ENCODE measurements at regions not wholly inside any gene's neighbourhood (a gene's known extent, or its start where the extent isn't known, plus 50 kb on each side); places are given as distances from the start of the nearest gene placed in this dataset.
"Not testable (repeated sequence)": the region's sequence is repeated elsewhere in the genome, so short reads cannot be mapped to it uniquely, and the experiment has no call there.

DNA sequence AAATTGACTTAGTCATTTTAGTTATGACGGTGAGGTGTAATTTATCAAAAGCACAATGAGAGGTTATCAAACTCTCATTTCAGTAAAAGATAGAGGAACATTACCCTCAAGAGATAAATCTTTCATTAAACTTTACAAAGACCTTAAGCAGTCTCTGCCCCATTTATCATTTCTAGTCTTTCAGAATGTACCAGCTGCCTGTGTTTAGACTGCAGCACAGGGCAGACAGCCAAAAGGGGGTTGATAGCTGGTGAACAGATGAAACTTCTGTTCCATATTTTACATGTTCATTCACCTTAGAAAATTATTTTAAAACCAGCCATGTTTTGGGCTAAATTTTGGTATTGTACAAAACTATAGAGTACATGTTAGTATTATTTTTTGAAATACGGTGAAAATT lies 514.6 kb upstream of the CNTN3 start:
- no peak for DNase-seq

DNA sequence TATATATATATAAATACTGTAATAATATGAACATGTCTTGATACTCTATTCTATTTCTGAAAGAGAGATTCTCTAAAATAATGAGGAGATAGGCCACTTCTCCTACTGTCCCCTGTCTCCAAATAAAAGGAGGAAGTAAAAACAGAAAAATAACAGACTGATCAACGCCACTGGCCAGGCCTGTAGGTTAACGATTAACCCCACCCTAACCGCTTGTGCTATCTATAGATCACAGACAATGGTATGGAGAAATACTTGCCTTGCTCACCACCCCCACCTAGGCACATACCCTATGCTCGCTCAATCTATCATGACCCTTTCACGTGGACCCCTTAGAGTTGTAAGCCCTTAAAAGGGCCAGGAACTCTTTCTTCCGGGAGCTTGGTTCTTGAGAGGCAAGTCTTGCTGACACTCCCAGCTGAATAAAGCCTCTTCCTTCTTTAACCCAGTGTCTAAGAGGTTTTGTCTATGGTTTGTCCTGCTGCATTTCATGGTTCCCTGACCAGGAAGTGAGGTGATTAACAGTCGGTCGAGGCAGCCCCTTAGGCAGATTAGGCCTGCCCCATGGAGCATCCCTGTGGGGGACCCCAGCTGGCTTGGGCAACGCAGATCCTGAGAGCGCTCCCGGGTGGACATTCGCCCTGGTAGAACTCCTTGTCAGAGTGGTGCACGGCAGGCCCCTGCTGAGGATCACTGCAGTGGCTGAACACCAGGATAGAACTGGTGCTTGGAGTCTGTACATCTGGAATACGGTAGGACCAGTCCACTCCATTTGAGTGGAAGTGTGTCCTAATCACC lies 521.8 kb upstream of the CNTN3 start:
- DNase-seq = no peak

DNA sequence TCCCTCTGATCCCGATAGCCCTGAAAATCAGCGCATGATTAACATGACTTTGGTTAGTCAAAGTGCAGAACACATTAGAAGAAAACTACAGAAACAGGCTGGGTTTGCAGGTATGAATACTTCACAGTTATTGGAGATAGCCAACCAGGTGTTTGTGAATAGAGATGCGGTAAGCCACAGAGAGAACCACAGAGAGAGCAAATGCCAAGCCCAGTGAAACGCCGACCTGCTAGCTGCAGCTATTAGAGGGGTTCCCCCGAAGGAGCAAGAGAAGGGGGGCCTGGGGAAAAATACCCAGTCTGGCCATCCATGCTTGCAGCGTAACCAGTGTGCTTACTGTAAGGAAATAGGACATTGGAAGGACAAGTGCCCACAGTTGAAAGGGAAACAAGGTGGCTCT lies 523.9 kb upstream of the CNTN3 start:
- DNase-seq = no peak

DNA sequence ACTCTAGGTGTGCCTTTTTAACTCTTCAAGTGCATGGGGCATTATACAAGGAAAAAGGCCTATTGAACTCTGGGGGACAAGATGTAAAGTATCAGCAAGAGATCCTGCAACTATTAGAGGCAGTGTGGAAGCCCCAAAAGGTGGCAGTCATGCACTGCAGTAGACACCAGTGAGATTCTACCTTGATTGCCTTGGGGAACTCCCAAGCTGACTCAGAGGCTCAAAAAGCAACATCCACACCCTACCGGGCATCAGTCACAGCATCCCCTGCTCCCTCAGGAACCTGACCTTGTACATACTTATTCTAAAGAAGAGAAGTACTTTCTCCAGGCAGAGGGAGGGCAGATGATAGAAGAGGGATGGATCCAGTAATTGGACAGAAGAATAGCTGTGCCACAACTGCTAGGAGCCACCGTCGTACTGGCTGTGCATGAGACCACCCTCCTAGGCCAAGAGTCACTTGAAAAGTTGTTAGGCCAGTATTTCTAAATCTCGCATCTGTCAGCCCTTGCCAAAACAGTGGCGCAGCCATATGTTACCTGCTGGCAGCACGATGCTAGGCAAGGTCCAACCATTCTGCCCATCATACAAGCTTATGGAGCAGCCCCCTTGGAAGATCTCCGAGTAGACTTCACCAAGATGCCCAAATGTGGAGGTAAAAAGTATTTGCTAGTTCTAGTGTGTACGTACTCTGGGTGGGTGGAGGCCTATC lies 523.1 kb upstream of the FRG2C start:
- DNase-seq = no peak

DNA sequence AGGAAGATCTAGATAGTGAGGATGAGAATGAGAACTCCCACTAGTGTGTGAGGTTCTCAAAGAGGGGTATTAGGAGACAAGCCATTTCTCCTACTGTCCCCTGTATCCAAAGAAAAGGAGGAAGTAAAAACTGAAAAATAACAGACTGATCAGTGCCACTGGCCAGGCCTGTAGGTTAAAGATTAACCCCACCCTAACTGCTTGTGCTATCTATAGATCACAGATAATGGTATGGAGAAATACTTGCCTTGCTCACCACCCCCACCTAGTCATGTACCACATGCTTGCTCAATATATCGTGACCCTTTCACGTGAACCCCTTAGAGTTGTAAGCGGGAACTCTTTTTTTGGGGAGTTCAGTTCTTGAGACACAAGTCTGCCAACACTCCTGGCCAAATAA lies 519.7 kb upstream of the FRG2C start:
- DNase-seq = no peak

DNA sequence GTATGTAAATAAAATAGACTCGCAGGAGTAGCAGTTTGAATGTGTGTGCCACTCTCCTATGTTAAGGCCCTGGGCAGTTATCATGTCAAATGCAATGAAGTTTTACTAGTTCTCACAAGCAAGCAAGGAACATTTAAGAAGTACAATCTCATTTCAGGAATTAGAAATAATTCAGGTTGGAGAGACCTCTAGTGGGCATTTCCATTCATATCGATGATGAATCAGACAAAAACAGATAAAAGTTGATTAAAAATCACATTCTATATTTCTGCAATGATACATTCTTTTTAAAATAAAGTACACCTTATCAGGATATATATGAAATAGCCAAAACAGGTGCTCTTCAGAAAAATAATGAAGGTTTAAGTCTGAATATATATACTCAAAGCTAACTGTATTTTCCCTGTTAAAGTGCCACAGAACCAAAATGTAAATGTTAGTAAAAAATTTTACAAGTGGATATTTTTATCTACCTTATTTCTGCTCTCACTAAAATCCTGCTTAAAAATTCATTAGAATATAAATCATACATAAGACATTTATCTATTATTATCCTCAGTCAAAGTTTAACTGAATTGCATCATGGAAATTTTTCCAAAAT lies 492.4 kb upstream of the FRG2C start:
- no peak for DNase-seq

DNA sequence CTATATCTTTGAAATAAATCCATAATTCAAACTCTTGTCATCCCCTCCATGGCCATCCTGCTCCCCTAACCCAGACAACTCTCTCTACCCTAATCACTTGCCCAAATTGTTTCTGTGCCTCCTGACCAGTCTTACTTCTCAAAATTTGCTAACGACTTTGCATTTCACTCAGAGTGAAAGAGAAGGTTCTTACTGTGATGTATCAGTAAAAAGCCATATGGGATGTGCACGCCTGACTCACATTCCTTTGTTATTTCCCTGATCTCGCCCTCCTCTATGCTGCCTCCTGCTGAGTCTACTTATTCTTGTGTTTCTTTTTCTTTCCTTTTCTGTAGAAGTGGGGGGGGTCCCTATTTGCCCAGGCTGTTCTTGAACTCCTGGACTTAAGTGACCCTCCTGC lies 487.2 kb upstream of the FRG2C start:
- no peak for DNase-seq

DNA sequence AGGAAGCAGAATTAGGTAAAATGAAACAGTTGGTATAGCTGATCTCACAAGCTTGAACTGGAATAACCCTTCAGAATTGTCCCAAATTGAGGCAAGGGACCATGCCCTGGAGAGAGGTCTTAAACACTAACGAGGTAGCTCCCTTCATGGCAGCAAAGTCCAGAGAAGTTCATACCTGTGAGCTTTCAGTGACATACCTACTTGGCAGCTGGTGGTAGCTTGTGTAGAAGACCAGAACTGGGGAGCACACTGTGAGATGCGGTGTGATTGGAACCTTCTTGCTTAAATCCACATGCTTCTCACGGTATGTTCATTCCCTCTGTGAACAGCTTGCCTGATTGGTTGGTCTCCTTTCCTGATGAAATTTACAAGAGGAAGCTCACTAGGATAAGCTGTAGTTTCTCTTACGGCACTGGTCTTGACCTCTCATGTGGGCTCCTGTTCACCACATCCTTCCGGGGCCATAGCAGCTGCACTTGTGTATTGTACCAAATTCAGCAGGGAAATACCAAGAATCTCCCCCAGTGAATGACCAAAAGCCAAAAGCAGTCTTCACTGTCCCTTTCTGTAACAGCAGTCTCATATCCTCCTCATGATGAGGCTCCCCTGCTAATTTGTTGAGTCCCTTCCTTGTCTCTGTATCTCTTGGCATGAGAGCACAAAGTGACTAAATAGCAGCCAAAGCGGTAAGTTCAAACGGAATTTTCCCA lies 483.7 kb upstream of the FRG2C start:
- no peak for DNase-seq

DNA sequence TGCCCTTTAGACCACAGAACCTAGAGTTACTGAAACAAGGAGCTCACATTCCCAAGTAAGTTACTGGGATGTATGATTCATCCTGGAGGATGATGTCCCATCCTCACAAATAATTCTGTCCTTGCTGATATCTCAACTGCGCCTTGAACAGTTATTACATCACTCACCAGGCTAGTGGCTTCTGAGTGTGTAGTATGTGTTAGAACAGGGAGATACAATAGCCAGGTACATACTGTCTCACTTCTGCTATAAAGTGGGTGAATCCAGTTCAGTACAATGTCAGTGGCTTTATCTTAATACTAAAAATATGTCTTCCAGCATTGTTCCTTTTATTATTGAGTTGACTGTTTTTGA lies 483.2 kb upstream of the FRG2C start:
- no peak for DNase-seq

DNA sequence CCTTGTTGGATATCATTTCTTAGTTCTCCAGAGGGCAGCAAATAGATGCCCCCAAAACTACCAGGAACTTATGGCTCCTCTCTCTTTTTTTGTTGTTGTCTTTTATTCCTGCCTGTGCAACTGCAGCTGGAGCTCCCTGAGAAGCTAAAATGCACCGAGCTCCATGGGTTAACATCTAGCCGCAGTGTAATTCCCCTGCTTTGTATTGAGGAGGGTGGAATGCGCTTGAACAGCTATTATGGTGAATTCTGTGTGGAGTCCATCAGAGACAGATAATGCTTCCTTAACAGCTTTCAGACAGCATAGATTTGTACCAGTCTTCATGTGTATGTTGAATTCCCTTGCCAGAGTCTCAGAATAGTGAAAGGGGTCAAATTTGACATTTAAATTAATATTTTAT lies 475.2 kb upstream of the FRG2C start:
- DNase-seq = no peak

DNA sequence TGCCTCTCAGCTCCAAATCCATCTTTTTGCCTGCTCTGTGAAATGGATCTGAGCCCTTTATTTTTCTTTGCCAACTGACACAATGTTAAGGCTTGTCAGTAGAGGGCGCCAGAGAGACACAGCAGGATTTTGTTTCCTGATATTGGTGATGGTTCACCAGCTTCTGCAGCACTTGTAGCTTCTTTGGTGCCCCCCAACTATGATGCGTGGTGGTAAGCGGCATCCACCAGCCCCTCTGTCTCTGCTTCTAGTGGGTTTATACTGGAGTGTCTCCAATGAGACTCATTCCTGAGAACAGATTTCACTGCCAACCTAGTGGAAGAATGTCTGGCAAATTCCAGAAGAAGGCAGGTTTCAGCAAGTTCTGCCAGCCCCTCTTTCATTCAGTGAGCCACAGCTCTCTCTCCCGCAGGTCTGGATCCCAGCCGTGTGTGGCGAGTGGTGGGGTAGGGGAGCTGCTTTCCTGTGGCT lies 471.9 kb upstream of the FRG2C start:
- DNase-seq = peak; percentile 19

DNA sequence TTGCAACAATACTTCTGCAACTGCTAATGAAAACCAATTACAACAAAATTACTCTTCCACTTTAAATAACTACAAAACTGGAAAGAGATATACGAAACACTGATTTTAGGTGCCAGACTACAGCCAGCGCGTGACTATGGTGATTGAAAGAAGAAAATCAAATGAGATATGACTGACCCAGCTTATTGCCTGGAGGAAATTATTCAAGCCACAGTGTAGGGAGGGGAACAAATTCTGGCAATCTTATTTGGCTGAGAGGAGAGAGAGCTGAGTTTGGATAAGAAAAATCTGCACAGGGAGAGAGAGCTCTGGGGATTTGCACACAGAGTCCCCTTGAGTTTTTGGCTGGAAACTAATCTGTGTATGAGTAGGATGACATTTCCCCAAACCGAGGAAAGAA lies 470.3 kb upstream of the FRG2C start:
- no peak for DNase-seq

DNA sequence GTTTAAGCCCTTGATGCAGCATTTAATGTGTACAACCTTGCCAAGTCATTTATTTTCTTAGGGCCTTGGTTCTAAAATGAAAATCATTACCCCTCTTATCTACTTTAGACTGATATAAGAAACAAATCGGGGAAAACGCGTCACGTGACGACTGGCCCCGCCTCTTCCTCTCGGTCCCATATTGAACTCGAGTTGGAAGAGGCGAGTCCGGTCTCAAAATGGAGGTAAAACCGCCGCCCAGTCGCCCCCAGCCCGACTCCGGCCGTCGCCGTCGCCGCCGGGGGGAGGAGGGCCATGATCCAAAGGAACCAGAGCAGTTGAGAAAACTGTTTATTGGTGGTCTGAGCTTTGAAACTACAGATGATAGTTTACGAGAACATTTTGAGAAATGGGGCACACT lies 449.8 kb upstream of the FRG2C start:
- not testable (repeated sequence) for DNase-seq

DNA sequence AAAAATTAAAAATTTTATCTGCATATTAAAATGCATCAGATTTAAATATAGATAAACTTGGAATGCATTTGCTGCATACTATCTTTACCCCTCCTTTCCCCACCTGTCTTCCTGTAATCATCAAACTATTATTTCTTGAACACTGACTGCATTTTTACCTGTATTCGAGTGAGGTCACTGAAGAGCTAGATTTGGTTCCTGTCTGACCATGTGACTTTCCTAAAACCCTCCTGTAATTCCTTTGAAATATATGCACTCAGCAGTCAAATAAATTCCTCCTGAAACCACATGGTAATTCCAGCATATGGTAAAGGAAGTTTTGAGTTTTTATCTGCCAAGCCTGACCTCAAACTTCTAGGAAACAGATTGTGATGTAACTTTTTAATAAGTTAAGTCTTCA lies 445.6 kb upstream of the FRG2C start:
- DNase-seq = no peak

DNA sequence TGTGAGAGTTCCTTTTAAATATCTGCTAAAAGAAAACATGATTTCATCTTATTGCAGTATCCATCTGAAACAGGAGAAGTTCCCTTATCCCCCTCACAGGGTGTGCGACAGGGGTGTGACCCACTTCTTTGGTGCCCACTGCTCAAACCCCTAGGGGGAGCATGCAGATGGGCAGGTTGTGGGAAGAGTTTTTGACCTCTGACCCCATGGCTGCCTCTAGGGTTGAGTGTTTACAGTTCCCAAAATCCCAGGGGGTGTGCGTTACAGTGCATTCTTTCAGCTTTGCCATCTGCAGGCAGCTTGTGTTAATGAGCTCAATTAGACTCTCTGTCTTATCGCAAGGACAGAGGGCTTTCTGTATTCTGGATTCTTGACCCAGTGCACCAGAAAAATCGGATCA lies 443.2 kb upstream of the FRG2C start:
- DNase-seq = no peak

DNA sequence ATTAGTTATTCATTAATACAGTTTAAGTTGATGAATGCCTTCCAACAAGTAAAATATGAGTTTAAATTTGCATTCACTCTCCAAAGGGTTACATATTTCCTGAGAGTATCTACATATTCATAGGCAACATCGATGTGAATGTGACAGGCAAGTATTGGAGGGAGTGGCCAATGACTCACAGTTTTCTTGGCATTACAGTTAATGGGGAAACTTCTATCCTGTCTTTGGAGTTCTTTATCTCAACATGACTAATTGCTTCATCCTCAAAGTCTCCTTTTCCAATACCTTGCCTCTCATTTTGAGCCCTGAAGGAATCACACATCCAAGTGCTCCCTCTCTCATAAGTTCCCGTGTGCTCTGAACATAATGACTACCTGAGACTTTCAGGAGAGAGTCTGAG lies 439.7 kb upstream of the FRG2C start:
- DNase-seq = no peak

DNA sequence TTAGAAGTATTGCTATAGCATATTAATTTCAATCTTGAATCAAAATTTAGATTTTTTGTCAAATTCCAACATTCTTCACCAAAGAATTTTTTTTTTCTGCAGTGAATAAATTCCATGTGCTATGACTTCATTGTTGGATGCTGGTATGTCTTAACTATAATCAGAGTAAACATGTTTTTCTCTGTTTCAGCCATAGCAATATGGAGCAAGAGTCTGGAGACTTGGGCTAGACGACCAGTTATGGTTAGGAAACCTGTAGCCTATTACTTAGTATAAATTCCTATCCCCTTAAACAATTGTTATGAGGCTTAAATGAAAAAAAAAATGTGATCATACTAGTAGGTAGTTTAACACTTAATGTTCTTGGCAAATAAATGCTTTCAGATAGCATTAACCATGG lies 431.9 kb upstream of the FRG2C start:
- DNase-seq = no peak

DNA sequence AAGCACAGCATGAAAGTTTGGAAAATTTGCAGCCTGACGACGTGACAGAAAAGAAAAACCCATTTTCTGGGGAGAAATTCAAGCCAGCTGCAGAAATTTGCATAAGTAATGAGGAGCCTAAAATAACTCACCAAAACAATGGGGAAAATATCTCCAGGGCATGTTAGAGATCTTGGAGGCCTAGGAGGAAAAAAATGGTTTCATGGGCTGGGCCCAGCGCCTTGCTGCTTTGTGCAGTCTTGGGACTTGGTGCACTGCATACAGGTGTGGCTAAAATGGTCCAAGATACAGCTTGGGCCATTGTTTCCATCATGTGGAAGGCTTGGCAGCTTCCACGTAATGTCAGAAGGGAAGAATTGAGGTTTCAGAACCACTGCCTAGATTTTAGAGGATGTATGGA lies 428.5 kb upstream of the FRG2C start:
- DNase-seq = no peak

DNA sequence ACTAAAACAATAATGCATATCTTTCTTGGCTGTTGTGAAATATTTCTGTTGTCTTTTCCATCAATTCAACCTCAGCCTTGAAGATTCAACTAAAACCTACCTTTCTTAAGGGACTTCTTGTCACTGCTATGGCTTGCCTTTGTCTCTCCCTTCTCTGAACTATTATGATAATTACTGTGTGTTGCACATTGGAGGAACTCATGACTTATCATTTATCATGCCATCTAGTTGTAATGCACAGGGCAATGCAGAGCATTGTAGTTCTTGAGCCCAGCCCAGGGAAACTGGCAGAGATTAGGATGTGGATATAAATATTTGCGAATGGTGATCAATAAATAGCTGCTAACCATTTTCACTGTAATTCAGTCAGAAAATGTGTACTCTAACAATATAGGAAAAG lies 427.1 kb upstream of the FRG2C start:
- no peak for DNase-seq

DNA sequence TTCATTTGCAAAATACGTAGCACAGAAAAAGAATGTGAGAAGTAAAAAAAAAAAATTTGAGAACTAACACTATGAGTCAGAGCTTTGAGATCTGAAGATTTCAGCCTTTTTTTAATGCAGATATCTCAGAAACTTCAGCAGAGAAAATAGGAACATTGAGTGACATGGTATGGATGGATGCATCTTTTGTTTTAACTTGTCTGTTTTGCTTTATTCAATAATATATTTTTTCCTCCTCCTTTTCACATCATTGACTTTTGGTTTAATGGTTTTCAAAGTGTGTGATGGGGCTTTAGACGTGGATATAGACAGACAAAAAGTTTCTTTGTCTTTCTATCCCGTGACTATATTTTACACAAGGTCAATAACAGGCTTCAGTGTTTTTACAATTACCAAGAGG lies 426.7 kb upstream of the FRG2C start:
- no peak for DNase-seq

DNA sequence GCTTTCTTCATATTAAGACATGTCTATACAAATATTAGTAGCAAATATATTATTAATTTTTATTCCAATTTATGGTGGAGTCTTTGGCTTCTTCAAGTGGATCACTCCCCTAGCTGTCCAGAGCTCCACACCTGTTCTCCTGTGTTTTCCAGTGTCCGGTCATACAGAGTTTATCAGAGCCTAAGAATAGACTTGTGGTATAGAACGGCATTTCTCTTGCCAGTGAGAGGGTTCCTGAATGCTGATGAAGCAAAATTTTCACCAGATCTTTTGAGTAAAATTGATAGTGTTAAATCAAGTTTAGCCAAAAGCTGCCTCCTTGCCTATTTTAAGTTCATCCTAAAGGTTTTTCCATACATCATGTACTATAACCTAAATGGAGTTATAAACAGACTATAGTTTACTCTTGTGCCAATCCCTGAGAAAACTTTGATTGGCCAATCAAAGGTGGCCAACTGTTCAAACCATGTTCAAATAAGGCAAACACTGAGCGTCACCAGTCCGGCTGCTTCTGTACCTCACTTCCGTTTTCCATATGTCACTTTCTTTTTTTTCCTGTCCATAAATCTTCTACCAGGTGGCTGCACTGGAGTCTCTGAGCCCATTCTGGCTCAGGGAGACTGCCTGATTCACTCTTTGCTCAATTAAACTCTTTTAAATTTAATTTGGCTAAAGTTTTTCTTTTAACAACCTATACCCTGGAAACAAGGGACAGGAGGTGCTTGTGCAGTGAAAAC lies 422.7 kb upstream of the FRG2C start:
- DNase-seq = not testable (repeated sequence)

DNA sequence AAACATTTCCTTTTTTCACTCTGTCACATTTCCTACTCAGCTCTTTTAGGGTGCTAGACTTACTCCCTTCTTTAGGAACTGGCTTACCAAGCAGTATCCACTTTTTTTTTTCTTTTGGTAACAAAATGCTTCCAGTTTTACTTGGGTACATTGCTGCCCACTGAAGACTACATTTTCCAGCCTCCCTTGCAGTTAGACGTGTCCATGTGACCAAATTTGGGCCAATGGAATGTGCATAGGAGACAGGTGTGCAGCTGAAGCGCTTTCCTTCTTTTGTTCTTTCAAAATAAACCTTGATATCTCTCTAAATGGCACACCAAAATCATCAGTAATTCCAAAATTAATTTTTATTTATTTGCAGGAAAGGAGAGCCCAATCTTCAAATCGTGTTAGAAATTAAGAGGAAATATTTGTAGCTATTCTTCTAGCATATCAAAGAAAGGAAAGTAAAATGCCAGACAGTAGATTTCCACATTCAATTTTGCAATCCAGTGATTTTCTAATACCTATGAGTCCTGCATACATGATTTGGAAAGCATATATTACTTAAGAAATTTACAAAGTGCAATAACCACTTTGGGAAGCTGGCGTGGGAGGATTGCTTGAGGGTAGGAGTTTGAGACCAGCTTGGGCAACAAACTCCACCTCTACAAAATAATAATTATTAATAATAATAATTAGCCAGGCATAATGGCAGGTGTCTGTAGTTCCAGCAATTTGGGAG lies 422.0 kb upstream of the FRG2C start:
- no peak for DNase-seq
